ENCODE measurements at regions not wholly inside any gene's neighbourhood (a gene's known extent, or its start where the extent isn't known, plus 50 kb on each side); places are given as distances from the start of the nearest gene placed in this dataset.

DNA sequence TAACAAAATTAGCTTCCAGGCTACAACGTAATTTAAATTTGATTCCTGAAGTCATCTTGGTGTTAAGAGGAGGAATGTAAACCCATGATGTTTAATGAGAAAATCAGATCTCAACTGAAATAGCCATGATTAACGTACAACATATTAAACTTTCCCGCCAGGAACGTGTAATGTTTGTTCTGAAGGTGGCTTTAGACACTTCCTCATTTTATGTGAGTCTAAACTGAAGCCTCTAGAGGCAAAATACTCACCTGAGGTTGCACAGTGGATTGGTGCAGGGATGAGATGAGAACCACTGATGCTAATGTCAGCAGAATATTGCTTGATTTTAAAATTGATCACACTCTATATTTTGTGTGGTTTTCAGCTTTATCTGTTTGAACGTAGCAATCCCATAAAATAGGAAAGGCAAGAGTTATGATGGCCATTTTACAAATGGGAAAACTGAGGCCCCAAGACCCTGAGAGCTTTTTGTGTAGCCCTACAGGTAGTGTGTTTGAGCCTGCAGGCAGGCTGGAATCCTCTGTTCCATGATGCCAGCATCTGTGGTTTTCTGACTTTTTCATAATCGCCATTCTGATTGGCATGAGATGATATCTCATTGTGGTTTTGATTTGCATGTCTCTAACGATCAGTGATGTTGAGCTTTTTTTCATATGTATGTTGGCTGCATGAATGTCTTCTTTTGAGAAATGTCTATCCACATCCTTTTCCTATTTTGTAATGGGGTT lies 243.7 kb upstream of the BMPER start:
- no peak overlapping the region for H3K27ac ChIP-seq (ENCODE audit: low read depth in 1 of 3, low read length in 2 of 3)
- 55 to 76% (median 64%) methylated on average over 7 of the region's 7 CpGs for WGBS, 3 donors
- no peaks in the 10 kb centered on the region for H3K36me3 ChIP-seq (ENCODE audit: control insufficient read depth in 3 of 3, insufficient read depth in 2 of 3, low read depth in 1 of 3, low read length in 3 of 3)
- no peak overlapping the region for H3K4me3 ChIP-seq (ENCODE audit: low read depth in 1 of 3, low read length in 3 of 3)
- DNase-seq = no peak
- no peaks in the 10 kb centered on the region for H3K9me3 ChIP-seq (ENCODE audit: control insufficient read depth in 2 of 2, insufficient read depth in 1 of 2, low read depth in 1 of 2, low read length in 1 of 2)
- H3K4me1 ChIP-seq (ENCODE audit: control insufficient read depth in 3 of 3, insufficient read depth in 2 of 3, low read depth in 1 of 3, low read length in 2 of 3) = no peaks in the 10 kb centered on the region
- no peak for FAIRE-seq
- H3K27me3 ChIP-seq (ENCODE audit: control insufficient read depth in 3 of 3, insufficient read depth in 3 of 3, low read length in 3 of 3) = no peaks in the 10 kb centered on the region

DNA sequence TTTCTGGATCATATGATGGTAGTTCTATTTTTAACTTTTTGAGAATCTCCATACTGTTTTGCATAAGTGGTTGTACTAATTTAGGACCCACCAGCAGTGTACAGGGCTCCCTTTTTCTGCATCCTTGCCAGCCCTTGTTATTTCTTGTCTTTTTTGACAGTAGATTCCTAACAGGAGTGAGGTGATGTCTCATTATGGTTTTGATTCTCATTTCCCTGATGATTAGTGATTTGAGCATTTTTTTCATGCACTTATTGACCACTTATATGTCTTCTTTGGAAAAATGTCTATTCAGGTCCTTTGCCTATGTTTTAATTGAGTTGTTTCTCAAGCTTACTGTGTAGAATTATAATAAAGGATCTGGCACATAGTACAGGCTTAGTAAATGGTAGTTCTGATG lies 238.8 kb upstream of the BMPER start:
- H3K27ac ChIP-seq (ENCODE audit: low read depth in 1 of 3, low read length in 2 of 3) = no peak overlapping the region

DNA sequence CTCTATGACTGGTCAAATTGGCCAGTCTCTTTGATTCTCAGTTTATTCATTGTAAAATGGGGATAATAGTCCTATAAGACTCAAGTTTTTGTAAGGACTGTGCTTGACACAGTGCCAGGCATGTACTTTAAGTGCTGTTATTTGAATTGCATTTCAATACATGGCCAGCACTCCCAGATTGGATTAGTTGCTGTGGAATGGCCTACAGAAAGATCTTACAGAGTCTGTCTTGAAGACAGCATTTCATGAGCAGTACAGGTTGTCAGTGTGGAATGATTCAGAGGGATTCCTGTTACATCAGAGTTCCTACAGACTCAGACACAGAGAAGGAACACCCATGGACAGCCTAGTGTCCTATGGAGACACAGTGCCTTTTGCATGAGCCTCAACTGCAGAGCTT lies 238.1 kb upstream of the BMPER start:
- no peaks in the 10 kb centered on the region for H3K27me3 ChIP-seq (ENCODE audit: control insufficient read depth in 3 of 3, insufficient read depth in 3 of 3, low read length in 3 of 3)
- no peak for DNase-seq
- H3K4me3 ChIP-seq (ENCODE audit: low read depth in 1 of 3, low read length in 3 of 3) = no peak overlapping the region
- H3K36me3 ChIP-seq (ENCODE audit: control insufficient read depth in 3 of 3, insufficient read depth in 2 of 3, low read depth in 1 of 3, low read length in 3 of 3) = no peaks in the 10 kb centered on the region
- H3K4me1 ChIP-seq (ENCODE audit: control insufficient read depth in 3 of 3, insufficient read depth in 2 of 3, low read depth in 1 of 3, low read length in 2 of 3) = no peaks in the 10 kb centered on the region
- H3K27ac ChIP-seq (ENCODE audit: low read depth in 1 of 3, low read length in 2 of 3) = no peak overlapping the region
- no peak for FAIRE-seq
- no peaks in the 10 kb centered on the region for H3K9me3 ChIP-seq (ENCODE audit: control insufficient read depth in 2 of 2, insufficient read depth in 1 of 2, low read depth in 1 of 2, low read length in 1 of 2)

More for the DNA sequence above, 238.8 kb upstream of the BMPER start:
- DNase-seq (no peak), FAIRE-seq (no peak)
- no peaks in the 10 kb centered on the region for H3K27me3 ChIP-seq (ENCODE audit: control insufficient read depth in 3 of 3, insufficient read depth in 3 of 3, low read length in 3 of 3)
- no peaks in the 10 kb centered on the region for H3K36me3 ChIP-seq (ENCODE audit: control insufficient read depth in 3 of 3, insufficient read depth in 2 of 3, low read depth in 1 of 3, low read length in 3 of 3)
- H3K4me3 ChIP-seq (ENCODE audit: low read depth in 1 of 3, low read length in 3 of 3) = no peak overlapping the region
- no peaks in the 10 kb centered on the region for H3K4me1 ChIP-seq (ENCODE audit: control insufficient read depth in 3 of 3, insufficient read depth in 2 of 3, low read depth in 1 of 3, low read length in 2 of 3)
- no peaks in the 10 kb centered on the region for H3K9me3 ChIP-seq (ENCODE audit: control insufficient read depth in 2 of 2, insufficient read depth in 1 of 2, low read depth in 1 of 2, low read length in 1 of 2)

DNA sequence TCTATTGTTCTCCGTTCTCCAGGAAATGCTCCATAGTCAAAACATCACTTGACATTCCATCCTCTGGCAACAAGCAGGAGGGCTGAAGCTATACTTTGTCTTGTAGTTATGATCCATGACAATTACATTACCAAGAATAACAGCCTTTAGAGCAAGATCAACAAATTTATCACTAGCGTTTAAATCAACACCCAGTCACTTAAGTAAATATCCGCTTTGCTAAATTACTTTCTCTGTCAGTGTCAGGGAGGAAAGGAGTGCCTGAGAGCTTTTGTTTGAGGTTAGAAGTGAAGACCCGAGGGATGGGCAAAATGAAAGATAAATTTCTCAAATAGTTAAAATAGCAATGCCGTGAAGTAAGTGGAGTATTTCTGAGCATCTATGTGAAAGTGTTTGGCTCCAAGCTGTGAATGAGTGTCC lies 236.1 kb upstream of the BMPER start:
- H3K36me3 ChIP-seq (ENCODE audit: control insufficient read depth in 3 of 3, insufficient read depth in 2 of 3, low read depth in 1 of 3, low read length in 3 of 3) = no peaks in the 10 kb centered on the region
- 47 to 62% (median 60%) methylated on average over 5 of the region's 5 CpGs for WGBS, 3 donors
- FAIRE-seq (no peak), DNase-seq (peak in 1 of 2 donors; percentile 24)
- H3K27me3 ChIP-seq (ENCODE audit: control insufficient read depth in 3 of 3, insufficient read depth in 3 of 3, low read length in 3 of 3) = no peaks in the 10 kb centered on the region
- H3K4me3 ChIP-seq (ENCODE audit: low read depth in 1 of 3, low read length in 3 of 3) = no peak overlapping the region
- no peak overlapping the region for H3K27ac ChIP-seq (ENCODE audit: low read depth in 1 of 3, low read length in 2 of 3)
- H3K9me3 ChIP-seq (ENCODE audit: control insufficient read depth in 2 of 2, insufficient read depth in 1 of 2, low read depth in 1 of 2, low read length in 1 of 2) = no peaks in the 10 kb centered on the region
- H3K4me1 ChIP-seq (ENCODE audit: control insufficient read depth in 3 of 3, insufficient read depth in 2 of 3, low read depth in 1 of 3, low read length in 2 of 3) = no peaks in the 10 kb centered on the region

DNA sequence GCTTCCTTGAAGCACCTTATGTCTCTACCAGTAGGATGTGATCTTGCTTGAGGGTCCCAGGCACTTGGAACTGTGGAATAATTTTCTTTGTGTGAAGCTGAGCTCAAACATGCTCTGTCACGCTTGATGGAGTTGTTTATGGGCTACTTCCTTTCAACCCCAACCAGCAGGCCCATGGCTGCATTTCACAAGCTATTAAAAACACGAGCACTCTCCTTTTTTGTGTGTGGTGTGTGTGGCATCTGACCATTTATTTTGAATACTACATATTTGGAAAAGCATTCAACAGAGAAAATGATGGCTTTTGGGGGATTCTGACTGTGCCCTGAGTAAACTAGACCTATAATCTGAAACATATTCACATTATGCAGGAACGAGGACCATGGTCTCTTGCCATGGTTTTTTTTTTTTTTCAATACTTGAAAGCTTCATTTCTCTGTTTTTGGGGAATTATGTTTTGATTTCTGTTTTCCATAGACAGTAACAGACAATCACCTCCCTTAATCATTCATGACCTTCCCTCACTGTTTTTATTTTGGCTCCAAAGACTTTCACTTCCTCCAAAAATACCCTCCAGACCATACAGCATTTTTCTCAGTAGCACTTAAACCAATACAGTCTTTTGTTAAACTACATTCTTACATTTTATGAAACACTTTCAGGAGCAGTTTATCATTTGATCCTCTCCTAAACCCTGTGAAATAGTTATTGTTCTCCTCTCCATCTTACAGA lies 233.6 kb upstream of the BMPER start:
- WGBS, 3 donors = 50 to 59% (median 52%) methylated on average over 3 of the region's 3 CpGs
- Histone ChIP-seq H3K36me3 (ENCODE audit: control insufficient read depth in 3 of 3, insufficient read depth in 2 of 3, low read depth in 1 of 3, low read length in 3 of 3) (no peaks in the 10 kb centered on the region), H3K4me1 (ENCODE audit: control insufficient read depth in 3 of 3, insufficient read depth in 2 of 3, low read depth in 1 of 3, low read length in 2 of 3) (no peaks in the 10 kb centered on the region), H3K27me3 (ENCODE audit: control insufficient read depth in 3 of 3, insufficient read depth in 3 of 3, low read length in 3 of 3) (no peaks in the 10 kb centered on the region), H3K9me3 (ENCODE audit: control insufficient read depth in 2 of 2, insufficient read depth in 1 of 2, low read depth in 1 of 2, low read length in 1 of 2) (no peaks in the 10 kb centered on the region), H3K4me3 (ENCODE audit: low read depth in 1 of 3, low read length in 3 of 3) (no peak overlapping the region), H3K27ac (ENCODE audit: low read depth in 1 of 3, low read length in 2 of 3) (no peak overlapping the region)
- DNase-seq (no peak), FAIRE-seq (no peak)

DNA sequence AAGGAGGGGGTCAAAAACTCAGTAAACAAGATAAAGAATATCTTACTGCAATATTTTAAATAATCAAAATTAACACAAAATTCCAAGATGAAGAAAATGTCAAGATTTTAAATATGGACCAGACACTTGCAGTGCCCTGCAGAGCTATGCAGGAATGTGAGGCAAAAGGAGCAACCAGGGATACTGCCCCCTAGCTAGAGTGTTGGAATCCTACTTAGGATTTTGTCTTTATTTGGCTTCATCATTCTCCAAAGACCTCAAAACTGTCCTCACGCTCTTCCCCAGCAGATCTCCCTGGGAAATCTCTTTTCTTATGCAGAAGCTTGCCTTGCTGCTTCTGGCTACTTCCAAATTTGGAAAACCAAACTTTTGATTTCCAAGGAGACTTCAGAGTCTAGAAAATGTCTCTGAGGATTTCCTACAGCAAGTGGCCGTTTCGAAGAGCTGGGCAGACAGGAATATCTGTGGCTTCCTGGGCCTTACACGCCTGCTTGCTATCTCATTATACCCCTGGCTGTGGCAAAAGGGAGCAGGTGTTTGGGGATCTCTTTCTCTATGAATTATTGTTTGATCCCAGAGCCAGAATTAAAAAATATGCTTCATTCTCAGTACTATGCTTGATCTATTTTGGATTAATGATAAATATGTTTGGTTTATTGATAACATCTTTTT lies 232.2 kb upstream of the BMPER start:
- H3K9me3 ChIP-seq (ENCODE audit: control insufficient read depth in 2 of 2, insufficient read depth in 1 of 2, low read depth in 1 of 2, low read length in 1 of 2) = no peaks in the 10 kb centered on the region
- H3K27me3 ChIP-seq (ENCODE audit: control insufficient read depth in 3 of 3, insufficient read depth in 3 of 3, low read length in 3 of 3) = no peaks in the 10 kb centered on the region
- no peak for DNase-seq
- no peak overlapping the region for H3K27ac ChIP-seq (ENCODE audit: low read depth in 1 of 3, low read length in 2 of 3)
- no peak overlapping the region for H3K4me3 ChIP-seq (ENCODE audit: low read depth in 1 of 3, low read length in 3 of 3)
- no peaks in the 10 kb centered on the region for H3K36me3 ChIP-seq (ENCODE audit: control insufficient read depth in 3 of 3, insufficient read depth in 2 of 3, low read depth in 1 of 3, low read length in 3 of 3)
- WGBS, 3 donors = 75 to 86% (median 82%) methylated on average over 4 of the region's 4 CpGs
- FAIRE-seq = no peak
- no peaks in the 10 kb centered on the region for H3K4me1 ChIP-seq (ENCODE audit: control insufficient read depth in 3 of 3, insufficient read depth in 2 of 3, low read depth in 1 of 3, low read length in 2 of 3)

DNA sequence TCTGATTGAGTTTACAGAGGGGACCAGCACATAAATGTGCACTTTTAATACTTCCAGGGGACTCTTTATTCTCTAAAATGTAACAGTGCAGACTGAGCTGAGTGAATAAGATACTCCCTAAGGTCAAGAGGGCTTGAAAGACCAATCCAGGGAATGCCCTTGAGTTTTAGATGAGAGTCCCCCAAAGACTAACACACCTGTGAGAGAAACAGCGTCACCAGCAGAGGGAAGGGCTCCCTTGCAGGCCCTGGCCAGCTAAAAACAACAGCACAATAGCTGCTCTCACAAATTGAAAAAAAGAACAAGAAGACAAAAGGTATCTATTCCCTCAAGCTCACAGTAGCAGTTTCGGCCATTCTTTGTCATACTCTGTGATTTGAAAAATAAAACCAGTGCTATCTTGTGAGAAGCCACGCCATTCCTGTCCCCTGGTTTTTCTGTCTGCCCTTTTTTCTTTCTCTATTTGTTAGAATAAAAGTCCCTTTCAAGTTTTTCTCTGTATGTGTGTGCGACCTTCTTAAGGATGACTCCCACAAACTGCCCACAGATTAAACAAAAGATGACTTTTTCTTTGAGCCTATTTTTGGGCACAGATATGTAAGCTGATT lies 230.4 kb upstream of the BMPER start:
- DNase-seq (no peak), FAIRE-seq (no peak)
- WGBS, 3 donors = 86 to 91% (median 87%) methylated on average over 4 of the region's 4 CpGs
- H3K9me3 ChIP-seq (ENCODE audit: control insufficient read depth in 2 of 2, insufficient read depth in 1 of 2, low read depth in 1 of 2, low read length in 1 of 2) = peaks cover 0 to under 1% of the 10 kb centered on the region in 2 donors
- no peak overlapping the region for H3K4me3 ChIP-seq (ENCODE audit: low read depth in 1 of 3, low read length in 3 of 3)
- no peak overlapping the region for H3K27ac ChIP-seq (ENCODE audit: low read depth in 1 of 3, low read length in 2 of 3)
- no peaks in the 10 kb centered on the region for H3K36me3 ChIP-seq (ENCODE audit: control insufficient read depth in 3 of 3, insufficient read depth in 2 of 3, low read depth in 1 of 3, low read length in 3 of 3)
- no peaks in the 10 kb centered on the region for H3K4me1 ChIP-seq (ENCODE audit: control insufficient read depth in 3 of 3, insufficient read depth in 2 of 3, low read depth in 1 of 3, low read length in 2 of 3)
- no peaks in the 10 kb centered on the region for H3K27me3 ChIP-seq (ENCODE audit: control insufficient read depth in 3 of 3, insufficient read depth in 3 of 3, low read length in 3 of 3)

DNA sequence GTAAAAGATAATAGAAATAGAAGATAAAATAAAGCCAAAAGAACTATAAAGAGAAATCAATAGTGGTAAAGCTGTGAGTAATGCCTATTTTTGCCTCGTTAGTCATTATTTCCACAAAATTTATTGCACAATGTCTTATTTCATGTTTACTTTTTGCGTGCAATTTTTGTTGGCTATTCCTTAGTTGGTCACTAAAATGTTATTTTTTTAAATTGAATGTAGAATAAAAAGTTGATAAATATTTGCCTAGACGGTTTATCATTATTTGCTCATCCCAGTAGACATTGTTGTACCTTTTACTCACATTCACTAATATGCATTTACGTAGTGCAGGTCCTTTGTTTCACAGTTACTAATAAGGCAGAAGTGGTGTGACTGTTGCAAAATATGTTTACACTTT lies 227.8 kb upstream of the BMPER start:
- Histone ChIP-seq H3K27me3 (ENCODE audit: control insufficient read depth in 3 of 3, insufficient read depth in 3 of 3, low read length in 3 of 3) (no peaks in the 10 kb centered on the region), H3K4me3 (ENCODE audit: low read depth in 1 of 3, low read length in 3 of 3) (no peak overlapping the region), H3K27ac (ENCODE audit: low read depth in 1 of 3, low read length in 2 of 3) (no peak overlapping the region), H3K9me3 (ENCODE audit: control insufficient read depth in 2 of 2, insufficient read depth in 1 of 2, low read depth in 1 of 2, low read length in 1 of 2) (peaks cover 0 to 3% of the 10 kb centered on the region in 2 donors), H3K36me3 (ENCODE audit: control insufficient read depth in 3 of 3, insufficient read depth in 2 of 3, low read depth in 1 of 3, low read length in 3 of 3) (no peaks in the 10 kb centered on the region), H3K4me1 (ENCODE audit: control insufficient read depth in 3 of 3, insufficient read depth in 2 of 3, low read depth in 1 of 3, low read length in 2 of 3) (no peaks in the 10 kb centered on the region)
- FAIRE-seq (no peak), DNase-seq (no peak)
- WGBS, 3 donors = 77 to 94% (median 87%) methylated on average over 4 of the region's 4 CpGs
